UCSD-AML1 (cell line): ENCODE measurements at regions not wholly inside any gene's neighbourhood (a gene's known extent, or its start where the extent isn't known, plus 50 kb on each side); places are given as distances from the start of the nearest gene placed in this dataset.

Source experiments
- DNase-seq: peaks from one replicate; lab custom pipeline; 2025; ENCODE audit not compliant: unreplicated experiment; lab: John Stamatoyannopoulos, UW

GRCh38 chr16:86414991-86415740 is 95.2 kb upstream of the FOXF1 start:
- peak; percentile 17 for DNase-seq

GRCh38 chr16:86418981-86419380 is 91.3 kb upstream of the FOXF1 start:
- no peak for DNase-seq

GRCh38 chr16:86419518-86419917 is 90.8 kb upstream of the FOXF1 start:
- no peak for DNase-seq

- DNase-seq, result no peak
Measured at GRCh38 chr16:86421995-86422394, 88.3 kb upstream of the FOXF1 start.

- DNase-seq, result no peak
Measured at GRCh38 chr16:86424398-86424797, 85.9 kb upstream of the FOXF1 start.

GRCh38 chr16:86424985-86425384 is 85.3 kb upstream of the FOXF1 start:
- no peak for DNase-seq

- no peak for DNase-seq
Measured at GRCh38 chr16:86426063-86426642, 84.2 kb upstream of the FOXF1 start.

- DNase-seq, result no peak
Measured at GRCh38 chr16:86427433-86427851, 82.9 kb upstream of the FOXF1 start.

- no peak for DNase-seq
Measured at GRCh38 chr16:86428729-86429517, 81.4 kb upstream of the FOXF1 start.

- DNase-seq, result no peak
Measured at GRCh38 chr16:86429663-86430062, 80.7 kb upstream of the FOXF1 start.

GRCh38 chr16:86430814-86431213 is 79.5 kb upstream of the FOXF1 start:
- no peak for DNase-seq

- DNase-seq, result no peak
Measured at GRCh38 chr16:86431540-86431939, 78.8 kb upstream of the FOXF1 start.

- DNase-seq, result no peak
Measured at GRCh38 chr16:86432048-86432447, 78.3 kb upstream of the FOXF1 start.

- no peak for DNase-seq
Measured at GRCh38 chr16:86432691-86433090, 77.6 kb upstream of the FOXF1 start.

- DNase-seq, result no peak
Measured at GRCh38 chr16:86436466-86437185, 73.7 kb upstream of the FOXF1 start.

GRCh38 chr16:86437348-86437747 is 73.0 kb upstream of the FOXF1 start:
- no peak for DNase-seq

GRCh38 chr16:86442703-86443102 is 67.6 kb upstream of the FOXF1 start:
- no peak for DNase-seq

GRCh38 chr16:86443508-86444147 is 66.7 kb upstream of the FOXF1 start:
- no peak for DNase-seq

GRCh38 chr16:86444261-86444660 is 66.1 kb upstream of the FOXF1 start:
- no peak for DNase-seq

GRCh38 chr16:86444661-86445060 is 65.7 kb upstream of the FOXF1 start:
- no peak for DNase-seq

- DNase-seq, result no peak
Measured at GRCh38 chr16:86446279-86446678, 64.0 kb upstream of the FOXF1 start.
